Vagina (tissue), 2 donors: ENCODE measurements at regions not wholly inside any gene's neighbourhood (a gene's known extent, or its start where the extent isn't known, plus 50 kb on each side); places are given as distances from the start of the nearest gene placed in this dataset.

Source experiments
- DNase-seq, 2 donors: peaks; one replicate each; pipeline ENCODE4 v3.0.0-alpha.2; 2017; ENCODE audit errors: extremely low spot score in 2 of 2
- H3K27ac ChIP-seq: fragments of 200-600 bp; sonication (generic); one replicate; pipeline ENCODE4 v1.5.1; 2019
- H3K27me3 ChIP-seq: fragments of 200-600 bp; sonication (generic); one replicate; pipeline ENCODE4 v1.5.1; 2019
- H3K36me3 ChIP-seq, 2 donors: fragments of 200-600 bp; sonication (generic); one replicate each; pipeline ENCODE4 v1.5.1; 2017 to 2019
- H3K4me1 ChIP-seq: fragments of 200-600 bp; sonication (generic); one replicate; pipeline ENCODE4 v1.5.1; 2019
- H3K4me3 ChIP-seq, 2 donors: fragments of 200-600 bp; sonication (generic); 1 replicate in 1 of 2; 2 replicates in 1 of 2; pipeline ENCODE4 v1.5.1; 2016 to 2019
- H3K9me3 ChIP-seq: fragments of 200-600 bp; sonication (generic); one replicate; pipeline ENCODE4 v1.5.1; 2019
- CTCF ChIP-seq, 3 experiments: fragments of 450-650 bp in 2 of 3; fragments of 200-600 bp in 1 of 3; sonication (generic) in 1 of 3; IDR thresholded peaks; one replicate each; pipeline ENCODE4 v1.5.1; 2017 to 2019; ENCODE audit warnings: antibody characterized with exemption in 3 of 3, mild to moderate bottlenecking in 2 of 3, moderate library complexity in 2 of 3
- POLR2A ChIP-seq, 2 donors: fragments of 450-650 bp; IDR thresholded peaks; one replicate each; pipeline ENCODE4 v1.6.1; 2017; ENCODE audit warnings: antibody characterized with exemption in 2 of 2, mild to moderate bottlenecking in 2 of 2, moderate library complexity in 2 of 2
- POLR2AphosphoS5 ChIP-seq, 2 donors: sonication (generic); formaldehyde crosslinking; IDR thresholded peaks; one replicate each; pipeline ENCODE4 v1.9.0; 2017; ENCODE audit warnings: antibody characterized with exemption in 2 of 2, mild to moderate bottlenecking in 2 of 2, low read depth in 1 of 2; ENCODE audit not compliant: insufficient read depth in 1 of 2
- intact Hi-C: fragments of 100-400 bp; cut with DNase I; formaldehyde crosslinking; loops from one replicate; pipeline ENCODE4 v1.15.1; 2023

GRCh38 chr5:42963412-42963811 lies 76.7 kb downstream of the ANXA2R start:
- Histone ChIP-seq H3K27me3 (no peaks in the 10 kb centered on the region), H3K4me3 (no peak overlapping the region), H3K9me3 (no peaks in the 10 kb centered on the region), H3K27ac (no peak overlapping the region), H3K4me1 (no peaks in the 10 kb centered on the region), H3K36me3 (no peaks in the 10 kb centered on the region)
- TF ChIP-seq CTCF (IDR thresholded peaks at IDR 0.05) (no peak), POLR2A (IDR thresholded peaks at IDR 0.05) (no peak), POLR2AphosphoS5 (IDR thresholded peaks at IDR 0.05; ENCODE audit: insufficient read depth in 1 of 2, low read depth in 1 of 2) (no peak)
- no peak for DNase-seq
- intact Hi-C loops, result no loop called here

GRCh38 chr5:42962124-42962523 lies 78.0 kb downstream of the ANXA2R start:
- intact Hi-C loops, result no loop called here
- H3K9me3 ChIP-seq, result no peaks in the 10 kb centered on the region
- no peaks in the 10 kb centered on the region for H3K27me3 ChIP-seq
- H3K4me3 ChIP-seq, result no peak overlapping the region
- TF ChIP-seq CTCF (IDR thresholded peaks at IDR 0.05), result no peak
- TF ChIP-seq POLR2AphosphoS5 (IDR thresholded peaks at IDR 0.05; ENCODE audit: insufficient read depth in 1 of 2, low read depth in 1 of 2), result no peak
- no peak for TF ChIP-seq POLR2A (IDR thresholded peaks at IDR 0.05)
- no peak overlapping the region for H3K27ac ChIP-seq
- DNase-seq, result no peak
- H3K36me3 ChIP-seq, result no peaks in the 10 kb centered on the region
- no peaks in the 10 kb centered on the region for H3K4me1 ChIP-seq

GRCh38 chr5:42960506-42960905 lies 79.6 kb downstream of the ANXA2R start:
- no peaks in the 10 kb centered on the region for H3K4me1 ChIP-seq
- H3K27me3 ChIP-seq, result no peaks in the 10 kb centered on the region
- no peaks in the 10 kb centered on the region for H3K36me3 ChIP-seq
- no peak for TF ChIP-seq POLR2AphosphoS5 (IDR thresholded peaks at IDR 0.05; ENCODE audit: insufficient read depth in 1 of 2, low read depth in 1 of 2)
- DNase-seq, result no peak
- H3K4me3 ChIP-seq, result no peak overlapping the region
- no peaks in the 10 kb centered on the region for H3K9me3 ChIP-seq
- intact Hi-C loops, result no loop called here
- no peak overlapping the region for H3K27ac ChIP-seq

- no peak for DNase-seq
- Histone ChIP-seq H3K4me1 (peaks cover 10% of the 10 kb centered on the region), H3K9me3 (peaks cover 11% of the 10 kb centered on the region), H3K27ac (no peak overlapping the region), H3K4me3 (no peak overlapping the region), H3K36me3 (no peaks in the 10 kb centered on the region), H3K27me3 (no peaks in the 10 kb centered on the region)
- intact Hi-C loops, result no loop called here
- no peak for TF ChIP-seq CTCF (IDR thresholded peaks at IDR 0.05)
- TF ChIP-seq POLR2AphosphoS5 (IDR thresholded peaks at IDR 0.05; ENCODE audit: insufficient read depth in 1 of 2, low read depth in 1 of 2), result no peak
- TF ChIP-seq POLR2A (IDR thresholded peaks at IDR 0.05), result no peak
Measured at GRCh38 chr5:42956551-42956950, 83.6 kb downstream of the ANXA2R start.

- no peak for DNase-seq
- intact Hi-C loops, result loop anchor here (5.0 kb wide), 2 partner anchors 84 to 169 kb away; partner anchors contain the start of gene ZNF131
- no peak overlapping the region for H3K4me3 ChIP-seq
- peaks cover 12% of the 10 kb centered on the region for H3K4me1 ChIP-seq
- H3K36me3 ChIP-seq, result no peaks in the 10 kb centered on the region
- TF ChIP-seq POLR2AphosphoS5 (IDR thresholded peaks at IDR 0.05; ENCODE audit: insufficient read depth in 1 of 2, low read depth in 1 of 2) (no peak), CTCF (IDR thresholded peaks at IDR 0.05) (no peak), POLR2A (IDR thresholded peaks at IDR 0.05) (no peak)
- H3K27ac ChIP-seq, result no peak overlapping the region
- H3K9me3 ChIP-seq, result peaks cover 11% of the 10 kb centered on the region
- H3K27me3 ChIP-seq, result no peaks in the 10 kb centered on the region
Measured at GRCh38 chr5:42953041-42953440, 87.1 kb downstream of the ANXA2R start.
